ENCODE measurements at regions not wholly inside any gene's neighbourhood (a gene's known extent, or its start where the extent isn't known, plus 50 kb on each side); places are given as distances from the start of the nearest gene placed in this dataset.

- Mint-ChIP-seq H3K27ac (no peak overlapping the region), H3K4me3 (no peak overlapping the region), H3K9me3 (no peaks in the 10 kb centered on the region), H3K36me3 (ENCODE audit: low read depth) (no peaks in the 10 kb centered on the region), H3K27me3 (peaks cover 7% of the 10 kb centered on the region), H3K4me1 (ENCODE audit: low read depth) (no peaks in the 10 kb centered on the region)
- Histone ChIP-seq H3K27me3 (ENCODE audit: control insufficient read depth in 1 of 2, insufficient read depth in 2 of 2, low read length in 2 of 2) (peaks cover 0 to 5% of the 10 kb centered on the region in 2 experiments), H3K27ac (ENCODE audit: low read depth in 1 of 2, low read length in 2 of 2) (no peak overlapping the region), H3K4me3 (ENCODE audit: low read length) (no peak overlapping the region), H3K4me1 (ENCODE audit: insufficient read depth, low read length) (no peaks in the 10 kb centered on the region), H3K9me3 (ENCODE audit: control insufficient read depth in 1 of 2, insufficient read depth in 1 of 2, low read length in 2 of 2) (no peaks in the 10 kb centered on the region), H3K36me3 (ENCODE audit: insufficient read depth, low read length) (no peaks in the 10 kb centered on the region)
- intact Hi-C loops (cut with DNase I, micrococcal nuclease) = no loop called here
- ATAC-seq (ENCODE audit: poor library complexity) (no peak), DNase-seq (no peak)
- no peak for TF ChIP-seq CTCF (IDR thresholded peaks at IDR 0.05)
- ChIA-PET CTCF (no interaction called here), POLR2A (no interaction called here)
Measured at GRCh38 chr1:232106415-232106814, 479.8 kb downstream of the DISC1 start.

GRCh38 chr1:232105561-232105960 lies 479.0 kb downstream of the DISC1 start:
- Mint-ChIP-seq H3K36me3 (ENCODE audit: low read depth) (no peaks in the 10 kb centered on the region), H3K4me3 (no peak overlapping the region), H3K9me3 (no peaks in the 10 kb centered on the region), H3K4me1 (ENCODE audit: low read depth) (no peaks in the 10 kb centered on the region), H3K27me3 (no peaks in the 10 kb centered on the region), H3K27ac (no peak overlapping the region)
- no peaks in the 10 kb centered on the region for H3K9me3 ChIP-seq (ENCODE audit: control insufficient read depth in 1 of 2, insufficient read depth in 1 of 2, low read length in 2 of 2)
- intact Hi-C loops (cut with DNase I, micrococcal nuclease) = no loop called here
- ChIA-PET CTCF (no interaction called here), POLR2A (no interaction called here)
- DNase-seq = no peak
- H3K36me3 ChIP-seq (ENCODE audit: insufficient read depth, low read length) = no peaks in the 10 kb centered on the region
- H3K4me3 ChIP-seq (ENCODE audit: low read length) = no peak overlapping the region
- H3K27me3 ChIP-seq (ENCODE audit: control insufficient read depth in 1 of 2, insufficient read depth in 2 of 2, low read length in 2 of 2) = peaks cover 0 to 1% of the 10 kb centered on the region in 2 experiments
- ATAC-seq (ENCODE audit: poor library complexity) = no peak
- no peak for TF ChIP-seq CTCF (IDR thresholded peaks at IDR 0.05)
- H3K27ac ChIP-seq (ENCODE audit: low read depth in 1 of 2, low read length in 2 of 2) = no peak overlapping the region
- H3K4me1 ChIP-seq (ENCODE audit: insufficient read depth, low read length) = no peaks in the 10 kb centered on the region

DNA sequence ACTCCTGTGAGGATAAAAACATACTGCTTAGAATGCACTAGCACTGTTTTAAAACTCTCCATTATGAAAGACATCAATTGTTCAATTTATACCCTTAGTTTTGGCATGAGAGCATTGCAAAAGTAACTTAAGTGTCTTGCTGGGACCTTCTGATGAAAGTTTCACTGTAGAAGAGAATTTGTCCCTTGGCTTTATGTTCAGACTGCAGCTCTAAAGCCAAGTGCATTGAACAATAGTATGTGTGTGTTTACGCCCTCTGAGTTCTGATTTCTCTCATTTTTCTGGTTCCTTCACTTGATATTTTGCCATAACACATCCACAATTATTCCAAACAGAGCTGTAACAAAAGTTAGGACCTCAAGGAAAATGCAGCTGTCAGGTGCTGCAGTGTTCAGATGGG lies 474.6 kb downstream of the DISC1 start:
- ATAC-seq (ENCODE audit: poor library complexity) = no peak
- Histone ChIP-seq H3K27ac (ENCODE audit: low read depth in 1 of 2, low read length in 2 of 2) (no peak overlapping the region), H3K36me3 (ENCODE audit: insufficient read depth, low read length) (no peaks in the 10 kb centered on the region), H3K4me3 (ENCODE audit: low read length) (no peak overlapping the region), H3K27me3 (ENCODE audit: control insufficient read depth in 1 of 2, insufficient read depth in 2 of 2, low read length in 2 of 2) (peaks cover 0 to 2% of the 10 kb centered on the region in 2 experiments), H3K4me1 (ENCODE audit: insufficient read depth, low read length) (no peaks in the 10 kb centered on the region), H3K9me3 (ENCODE audit: control insufficient read depth in 1 of 2, insufficient read depth in 1 of 2, low read length in 2 of 2) (peaks cover 0 to 3% of the 10 kb centered on the region in 2 experiments)
- intact Hi-C loops (cut with DNase I, micrococcal nuclease) = no loop called here
- H3K27ac Mint-ChIP-seq = no peak overlapping the region
- no peaks in the 10 kb centered on the region for H3K36me3 Mint-ChIP-seq (ENCODE audit: low read depth)
- no peak for TF ChIP-seq CTCF (IDR thresholded peaks at IDR 0.05)
- ChIA-PET CTCF (no interaction called here), POLR2A (no interaction called here)
- no peak overlapping the region for H3K4me3 Mint-ChIP-seq
- no peaks in the 10 kb centered on the region for H3K4me1 Mint-ChIP-seq (ENCODE audit: low read depth)
- H3K27me3 Mint-ChIP-seq = peaks cover 5% of the 10 kb centered on the region
- no peak for DNase-seq
- H3K9me3 Mint-ChIP-seq = peaks cover 5% of the 10 kb centered on the region
